HL-60 (cell line): ENCODE measurements at regions not wholly inside any gene's neighbourhood (a gene's known extent, or its start where the extent isn't known, plus 50 kb on each side); places are given as distances from the start of the nearest gene placed in this dataset.

Source experiments
- DNase-seq, 2 experiments: peaks; one replicate each; pipeline ENCODE4 v3.0.0-alpha.2; 2010 to 2020; ENCODE audit warnings: low read depth in 1 of 2, low spot score in 1 of 2
- H3K27ac ChIP-seq: fragments of 250-450 bp; sonication (Bioruptor Pico); replicated peaks from 2 replicates; pipeline ENCODE4 v1.5.1; 2020; ENCODE audit warnings: mild to moderate bottlenecking, moderate library complexity
- H3K27me3 ChIP-seq: fragments of 250-450 bp; sonication (Bioruptor Pico); 2 replicates; pipeline ENCODE4 v1.5.1; 2021; ENCODE audit warnings: mild to moderate bottlenecking, moderate library complexity; ENCODE audit not compliant: insufficient read depth, poor library complexity, severe bottlenecking
- H3K4me3 ChIP-seq: replicated peaks from 2 replicates; pipeline ENCODE4 v1.5.1; 2011; ENCODE audit warnings: mild to moderate bottlenecking, control low read depth, low read length; ENCODE audit not compliant: insufficient read depth
- CTCF ChIP-seq: IDR thresholded peaks from one replicate; pipeline ENCODE4 v1.5.1; 2011; ENCODE audit warnings: low read length, control low read depth, inconsistent platforms; ENCODE audit not compliant: insufficient read depth
- GABPA ChIP-seq: IDR thresholded peaks from 2 replicates; pipeline ENCODE4 v1.6.1; 2012; ENCODE audit warnings: low read depth
- POLR2AphosphoS5 ChIP-seq: IDR thresholded peaks from 2 replicates; pipeline ENCODE4 v1.6.1; 2012; ENCODE audit warnings: low read depth
- SPI1 ChIP-seq: IDR thresholded peaks from 2 replicates; pipeline ENCODE4 v1.6.1; 2012; ENCODE audit warnings: low read depth, mild to moderate bottlenecking, borderline replicate concordance
- TF ChIP-seq, protein P1 (sequence below): IDR thresholded peaks from 2 replicates; pipeline ENCODE4 v1.6.1; 2012; ENCODE audit warnings: low read depth; ENCODE audit not compliant: insufficient replicate concordance

GRCh38 chr3:46085421-46086082 lies 58.3 kb upstream of the XCR1 start:
- Histone ChIP-seq H3K4me3 (no peak overlapping the region), H3K27ac (no peak overlapping the region), H3K27me3 (no peaks in the 10 kb centered on the region)
- DNase-seq, result no peak
- no peak for TF ChIP-seq SPI1
- no peak for TF ChIP-seq GABPA
- no peak for TF ChIP-seq CTCF
- TF ChIP-seq, protein P1, sequence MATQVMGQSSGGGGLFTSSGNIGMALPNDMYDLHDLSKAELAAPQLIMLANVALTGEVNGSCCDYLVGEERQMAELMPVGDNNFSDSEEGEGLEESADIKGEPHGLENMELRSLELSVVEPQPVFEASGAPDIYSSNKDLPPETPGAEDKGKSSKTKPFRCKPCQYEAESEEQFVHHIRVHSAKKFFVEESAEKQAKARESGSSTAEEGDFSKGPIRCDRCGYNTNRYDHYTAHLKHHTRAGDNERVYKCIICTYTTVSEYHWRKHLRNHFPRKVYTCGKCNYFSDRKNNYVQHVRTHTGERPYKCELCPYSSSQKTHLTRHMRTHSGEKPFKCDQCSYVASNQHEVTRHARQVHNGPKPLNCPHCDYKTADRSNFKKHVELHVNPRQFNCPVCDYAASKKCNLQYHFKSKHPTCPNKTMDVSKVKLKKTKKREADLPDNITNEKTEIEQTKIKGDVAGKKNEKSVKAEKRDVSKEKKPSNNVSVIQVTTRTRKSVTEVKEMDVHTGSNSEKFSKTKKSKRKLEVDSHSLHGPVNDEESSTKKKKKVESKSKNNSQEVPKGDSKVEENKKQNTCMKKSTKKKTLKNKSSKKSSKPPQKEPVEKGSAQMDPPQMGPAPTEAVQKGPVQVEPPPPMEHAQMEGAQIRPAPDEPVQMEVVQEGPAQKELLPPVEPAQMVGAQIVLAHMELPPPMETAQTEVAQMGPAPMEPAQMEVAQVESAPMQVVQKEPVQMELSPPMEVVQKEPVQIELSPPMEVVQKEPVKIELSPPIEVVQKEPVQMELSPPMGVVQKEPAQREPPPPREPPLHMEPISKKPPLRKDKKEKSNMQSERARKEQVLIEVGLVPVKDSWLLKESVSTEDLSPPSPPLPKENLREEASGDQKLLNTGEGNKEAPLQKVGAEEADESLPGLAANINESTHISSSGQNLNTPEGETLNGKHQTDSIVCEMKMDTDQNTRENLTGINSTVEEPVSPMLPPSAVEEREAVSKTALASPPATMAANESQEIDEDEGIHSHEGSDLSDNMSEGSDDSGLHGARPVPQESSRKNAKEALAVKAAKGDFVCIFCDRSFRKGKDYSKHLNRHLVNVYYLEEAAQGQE, result no peak
- no peak for TF ChIP-seq POLR2AphosphoS5

- H3K27me3 ChIP-seq, result no peaks in the 10 kb centered on the region
- no peak for TF ChIP-seq POLR2AphosphoS5
- H3K27ac ChIP-seq, result no peak overlapping the region
- H3K4me3 ChIP-seq, result no peak overlapping the region
- DNase-seq, result no peak
Measured at GRCh38 chr3:46083956-46084355, 56.7 kb upstream of the XCR1 start.

GRCh38 chr3:46082849-46083248 lies 55.6 kb upstream of the XCR1 start:
- no peak for TF ChIP-seq SPI1
- TF ChIP-seq, protein P1, result no peak
- no peak for TF ChIP-seq POLR2AphosphoS5
- no peak for TF ChIP-seq CTCF
- TF ChIP-seq GABPA, result no peak
- no peak for DNase-seq
- H3K4me3 ChIP-seq, result no peak overlapping the region
- no peak overlapping the region for H3K27ac ChIP-seq
- H3K27me3 ChIP-seq, result no peaks in the 10 kb centered on the region

GRCh38 chr3:46082021-46082420 lies 54.7 kb upstream of the XCR1 start:
- DNase-seq, result no peak
- H3K4me3 ChIP-seq, result no peak overlapping the region
- no peak for TF ChIP-seq CTCF
- TF ChIP-seq, protein P1, result no peak
- TF ChIP-seq SPI1, result no peak
- no peak for TF ChIP-seq POLR2AphosphoS5
- no peak for TF ChIP-seq GABPA

More at GRCh38 chr3:46082021-46082420, 54.7 kb upstream of the XCR1 start:
- Histone ChIP-seq H3K27me3 (no peaks in the 10 kb centered on the region), H3K27ac (no peak overlapping the region)
